Fibroblast of lung (primary cell): ENCODE measurements at regions not wholly inside any gene's neighbourhood (a gene's known extent, or its start where the extent isn't known, plus 50 kb on each side); places are given as distances from the start of the nearest gene placed in this dataset.

Experiments used
- EZH2 ChIP-seq: IDR thresholded peaks from 2 replicates; pipeline ENCODE4 v1.5.1; 2012; ENCODE audit warnings: low read length, control low read depth, mild to moderate bottlenecking; ENCODE audit errors: missing control alignments
- TF ChIP-seq, protein P1 (sequence below), 2 donors: IDR thresholded peaks in 1 of 2; conservative IDR thresholded peaks in 1 of 2; 1 replicate in 1 of 2; 2 replicates in 1 of 2; pipeline ENCODE4 v1.5.1; 2011 to 2012; ENCODE audit warnings: low read length in 2 of 2, control low read depth in 1 of 2, inconsistent platforms in 1 of 2, low read depth in 1 of 2, mild to moderate bottlenecking in 1 of 2

GRCh38 chr13:80033951-80034350, 307.0 kb downstream of the SPRY2 start:
- TF ChIP-seq, protein P1, sequence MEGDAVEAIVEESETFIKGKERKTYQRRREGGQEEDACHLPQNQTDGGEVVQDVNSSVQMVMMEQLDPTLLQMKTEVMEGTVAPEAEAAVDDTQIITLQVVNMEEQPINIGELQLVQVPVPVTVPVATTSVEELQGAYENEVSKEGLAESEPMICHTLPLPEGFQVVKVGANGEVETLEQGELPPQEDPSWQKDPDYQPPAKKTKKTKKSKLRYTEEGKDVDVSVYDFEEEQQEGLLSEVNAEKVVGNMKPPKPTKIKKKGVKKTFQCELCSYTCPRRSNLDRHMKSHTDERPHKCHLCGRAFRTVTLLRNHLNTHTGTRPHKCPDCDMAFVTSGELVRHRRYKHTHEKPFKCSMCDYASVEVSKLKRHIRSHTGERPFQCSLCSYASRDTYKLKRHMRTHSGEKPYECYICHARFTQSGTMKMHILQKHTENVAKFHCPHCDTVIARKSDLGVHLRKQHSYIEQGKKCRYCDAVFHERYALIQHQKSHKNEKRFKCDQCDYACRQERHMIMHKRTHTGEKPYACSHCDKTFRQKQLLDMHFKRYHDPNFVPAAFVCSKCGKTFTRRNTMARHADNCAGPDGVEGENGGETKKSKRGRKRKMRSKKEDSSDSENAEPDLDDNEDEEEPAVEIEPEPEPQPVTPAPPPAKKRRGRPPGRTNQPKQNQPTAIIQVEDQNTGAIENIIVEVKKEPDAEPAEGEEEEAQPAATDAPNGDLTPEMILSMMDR (conservative IDR thresholded peaks at IDR 0.05 in 1 of 2, IDR thresholded peaks at IDR 0.05 in 1 of 2; ENCODE audit: low read depth in 1 of 2, low read length in 2 of 2) = no peak
- TF ChIP-seq EZH2 = no peak
